A204.1 (cell line): ENCODE measurements at regions not wholly inside any gene's neighbourhood (a gene's known extent, or its start where the extent isn't known, plus 50 kb on each side); places are given as distances from the start of the nearest gene placed in this dataset.

ENCODE experiments used
- FAIRE-seq: peaks from 2 replicates; lab custom pipeline; 2012; peaks lifted over from hg19 to GRCh38; lab: Jason Lieb, UNC

GRCh38 chr7:156152390-156152789 is 340.1 kb upstream of the SHH start:
- FAIRE-seq = no peak

GRCh38 chr7:156151658-156152057 is 339.4 kb upstream of the SHH start:
- FAIRE-seq = no peak

GRCh38 chr7:156151078-156151477 is 338.8 kb upstream of the SHH start:
- FAIRE-seq = no peak

GRCh38 chr7:156148995-156149394 is 336.7 kb upstream of the SHH start:
- no peak for FAIRE-seq

- FAIRE-seq = no peak
Observed at GRCh38 chr7:156148547-156148946, 336.3 kb upstream of the SHH start.

- FAIRE-seq = no peak
Observed at GRCh38 chr7:156147756-156148504, 335.7 kb upstream of the SHH start.

- no peak for FAIRE-seq
Observed at GRCh38 chr7:156147104-156147503, 334.8 kb upstream of the SHH start.

GRCh38 chr7:156145996-156146395 is 333.7 kb upstream of the SHH start:
- no peak for FAIRE-seq

- no peak for FAIRE-seq
Observed at GRCh38 chr7:156145184-156145583, 332.9 kb upstream of the SHH start.

GRCh38 chr7:156143683-156144082 is 331.4 kb upstream of the SHH start:
- FAIRE-seq = no peak

GRCh38 chr7:156143158-156143557 is 330.9 kb upstream of the SHH start:
- FAIRE-seq = no peak

GRCh38 chr7:156141941-156142340 is 329.7 kb upstream of the SHH start:
- no peak for FAIRE-seq

GRCh38 chr7:156140896-156141295 is 328.6 kb upstream of the SHH start:
- FAIRE-seq = no peak

- no peak for FAIRE-seq
Observed at GRCh38 chr7:156140447-156140846, 328.2 kb upstream of the SHH start.

- no peak for FAIRE-seq
Observed at GRCh38 chr7:156139633-156140032, 327.4 kb upstream of the SHH start.

GRCh38 chr7:156139112-156139511 is 326.8 kb upstream of the SHH start:
- FAIRE-seq = no peak

GRCh38 chr7:156131881-156132280 is 319.6 kb upstream of the SHH start:
- no peak for FAIRE-seq

- no peak for FAIRE-seq
Observed at GRCh38 chr7:156129522-156129921, 317.3 kb upstream of the SHH start.

- FAIRE-seq = no peak
Observed at GRCh38 chr7:156128496-156128895, 316.2 kb upstream of the SHH start.

GRCh38 chr7:156127166-156128134 is 315.2 kb upstream of the SHH start:
- FAIRE-seq = no peak

GRCh38 chr7:156125841-156126730 is 313.8 kb upstream of the SHH start:
- FAIRE-seq = no peak

- no peak for FAIRE-seq
Observed at GRCh38 chr7:156124356-156124755, 312.1 kb upstream of the SHH start.
